Muscle layer of duodenum (tissue), 2 donors: ENCODE measurements at regions not wholly inside any gene's neighbourhood (a gene's known extent, or its start where the extent isn't known, plus 50 kb on each side); places are given as distances from the start of the nearest gene placed in this dataset.

Source experiments
- H3K27ac ChIP-seq: one replicate; pipeline ENCODE4 v1.7.0; 2013; ENCODE audit warnings: mild to moderate bottlenecking, low read length
- H3K27me3 ChIP-seq: one replicate; pipeline ENCODE4 v1.7.0; 2013; ENCODE audit warnings: low read depth, mild to moderate bottlenecking, control low read depth, low read length
- H3K36me3 ChIP-seq, 2 donors: one replicate each; pipeline ENCODE4 v1.7.0; 2013; ENCODE audit warnings: low read length in 2 of 2, control low read depth in 1 of 2, mild to moderate bottlenecking in 1 of 2; ENCODE audit not compliant: insufficient read depth in 2 of 2, control insufficient read depth in 1 of 2
- H3K4me1 ChIP-seq, 2 donors: one replicate each; pipeline ENCODE4 v1.7.0; 2013; ENCODE audit warnings: low read length in 2 of 2, mild to moderate bottlenecking in 2 of 2, control low read depth in 1 of 2, moderate library complexity in 1 of 2; ENCODE audit not compliant: insufficient read depth in 2 of 2, control insufficient read depth in 1 of 2
- H3K4me3 ChIP-seq, 2 donors: one replicate each; pipeline ENCODE4 v1.7.0; 2013; ENCODE audit warnings: low read length in 2 of 2, low read depth in 1 of 2, mild to moderate bottlenecking in 1 of 2
- H3K9me3 ChIP-seq, 2 donors: one replicate each; pipeline ENCODE4 v1.7.0; 2013; ENCODE audit warnings: low read length in 2 of 2, control low read depth in 1 of 2, mild to moderate bottlenecking in 1 of 2; ENCODE audit not compliant: control insufficient read depth in 1 of 2
- donor health status: healthy.

- Histone ChIP-seq H3K27me3 (no peaks in the 10 kb centered on the region), H3K4me1 (no peaks in the 10 kb centered on the region), H3K4me3 (no peak overlapping the region), H3K27ac (no peak overlapping the region), H3K36me3 (no peaks in the 10 kb centered on the region), H3K9me3 (peaks cover 0 to 4% of the 10 kb centered on the region in 2 donors)
Measured at GRCh38 chr4:14289708-14290107, 662.2 kb upstream of the BOD1L1 start.

- H3K36me3 ChIP-seq = no peaks in the 10 kb centered on the region
- H3K4me3 ChIP-seq = no peak overlapping the region
- H3K4me1 ChIP-seq = no peaks in the 10 kb centered on the region
- H3K27me3 ChIP-seq = no peaks in the 10 kb centered on the region
- H3K27ac ChIP-seq = no peak overlapping the region
- peaks cover 0 to 1% of the 10 kb centered on the region in 2 donors for H3K9me3 ChIP-seq
Measured at GRCh38 chr4:14293582-14293981, 666.1 kb upstream of the BOD1L1 start.

GRCh38 chr4:14294611-14295010 is 667.1 kb upstream of the BOD1L1 start:
- no peak overlapping the region for H3K4me3 ChIP-seq
- H3K4me1 ChIP-seq = no peaks in the 10 kb centered on the region
- H3K36me3 ChIP-seq = no peaks in the 10 kb centered on the region
- no peaks in the 10 kb centered on the region for H3K9me3 ChIP-seq
- no peak overlapping the region for H3K27ac ChIP-seq
- no peaks in the 10 kb centered on the region for H3K27me3 ChIP-seq

- H3K4me1 ChIP-seq = no peaks in the 10 kb centered on the region
- no peaks in the 10 kb centered on the region for H3K27me3 ChIP-seq
- H3K27ac ChIP-seq = no peak overlapping the region
- H3K36me3 ChIP-seq = no peaks in the 10 kb centered on the region
- H3K4me3 ChIP-seq = no peak overlapping the region
- H3K9me3 ChIP-seq = no peaks in the 10 kb centered on the region
Measured at GRCh38 chr4:14299166-14299565, 671.6 kb upstream of the BOD1L1 start.

- H3K27ac ChIP-seq = no peak overlapping the region
- no peak overlapping the region for H3K4me3 ChIP-seq
- no peaks in the 10 kb centered on the region for H3K27me3 ChIP-seq
- H3K36me3 ChIP-seq = no peaks in the 10 kb centered on the region
- no peaks in the 10 kb centered on the region for H3K9me3 ChIP-seq
- no peaks in the 10 kb centered on the region for H3K4me1 ChIP-seq
Measured at GRCh38 chr4:14302021-14302420, 674.5 kb upstream of the BOD1L1 start.

- Histone ChIP-seq H3K27ac (no peak overlapping the region), H3K36me3 (no peaks in the 10 kb centered on the region), H3K9me3 (no peaks in the 10 kb centered on the region), H3K4me1 (no peaks in the 10 kb centered on the region), H3K27me3 (no peaks in the 10 kb centered on the region), H3K4me3 (no peak overlapping the region)
Measured at GRCh38 chr4:14303856-14304255, 676.3 kb upstream of the BOD1L1 start.

GRCh38 chr4:14308229-14308651 is 680.7 kb upstream of the BOD1L1 start:
- no peaks in the 10 kb centered on the region for H3K9me3 ChIP-seq
- no peaks in the 10 kb centered on the region for H3K36me3 ChIP-seq
- H3K4me3 ChIP-seq = no peak overlapping the region
- no peaks in the 10 kb centered on the region for H3K4me1 ChIP-seq
- H3K27ac ChIP-seq = no peak overlapping the region
- no peaks in the 10 kb centered on the region for H3K27me3 ChIP-seq

- Histone ChIP-seq H3K27ac (no peak overlapping the region), H3K4me1 (no peaks in the 10 kb centered on the region), H3K27me3 (no peaks in the 10 kb centered on the region), H3K4me3 (no peak overlapping the region), H3K36me3 (no peaks in the 10 kb centered on the region), H3K9me3 (no peaks in the 10 kb centered on the region)
Measured at GRCh38 chr4:14309431-14309830, 681.9 kb upstream of the BOD1L1 start.

- H3K9me3 ChIP-seq = no peaks in the 10 kb centered on the region
- no peak overlapping the region for H3K4me3 ChIP-seq
- H3K27ac ChIP-seq = no peak overlapping the region
- no peaks in the 10 kb centered on the region for H3K36me3 ChIP-seq
- H3K27me3 ChIP-seq = no peaks in the 10 kb centered on the region
- H3K4me1 ChIP-seq = no peaks in the 10 kb centered on the region
Measured at GRCh38 chr4:14313757-14314156, 686.2 kb upstream of the BOD1L1 start.

GRCh38 chr4:14315129-14315528 is 687.2 kb upstream of the CPEB2 start:
- Histone ChIP-seq H3K9me3 (no peaks in the 10 kb centered on the region), H3K27me3 (no peaks in the 10 kb centered on the region), H3K4me3 (no peak overlapping the region), H3K27ac (no peak overlapping the region), H3K4me1 (no peaks in the 10 kb centered on the region), H3K36me3 (no peaks in the 10 kb centered on the region)

GRCh38 chr4:14317351-14317750 is 684.9 kb upstream of the CPEB2 start:
- H3K4me1 ChIP-seq = no peaks in the 10 kb centered on the region
- H3K9me3 ChIP-seq = no peaks in the 10 kb centered on the region
- H3K27me3 ChIP-seq = no peaks in the 10 kb centered on the region
- no peaks in the 10 kb centered on the region for H3K36me3 ChIP-seq
- H3K4me3 ChIP-seq = no peak overlapping the region
- no peak overlapping the region for H3K27ac ChIP-seq

GRCh38 chr4:14318671-14319070 is 683.6 kb upstream of the CPEB2 start:
- H3K36me3 ChIP-seq = no peaks in the 10 kb centered on the region
- no peaks in the 10 kb centered on the region for H3K9me3 ChIP-seq
- no peak overlapping the region for H3K4me3 ChIP-seq
- no peaks in the 10 kb centered on the region for H3K4me1 ChIP-seq
- no peak overlapping the region for H3K27ac ChIP-seq
- H3K27me3 ChIP-seq = no peaks in the 10 kb centered on the region
